PC-3 (cell line): ENCODE measurements at regions not wholly inside any gene's neighbourhood (a gene's known extent, or its start where the extent isn't known, plus 50 kb on each side); places are given as distances from the start of the nearest gene placed in this dataset.

Experiments
- EZH2 ChIP-seq: fragments of 300-600 bp; sonication (generic); IDR thresholded peaks from one replicate; pipeline ENCODE4 v1.6.1; 2017; ENCODE audit warnings: antibody characterized with exemption, mild to moderate bottlenecking, low read length; ENCODE audit not compliant: unreplicated experiment
- TF ChIP-seq, protein P1 (sequence below): fragments of 300-600 bp; sonication (generic); conservative IDR thresholded peaks from 2 replicates; pipeline ENCODE4 v1.5.1; 2017; ENCODE audit warnings: antibody characterized with exemption, low read depth, mild to moderate bottlenecking, low read length

DNA sequence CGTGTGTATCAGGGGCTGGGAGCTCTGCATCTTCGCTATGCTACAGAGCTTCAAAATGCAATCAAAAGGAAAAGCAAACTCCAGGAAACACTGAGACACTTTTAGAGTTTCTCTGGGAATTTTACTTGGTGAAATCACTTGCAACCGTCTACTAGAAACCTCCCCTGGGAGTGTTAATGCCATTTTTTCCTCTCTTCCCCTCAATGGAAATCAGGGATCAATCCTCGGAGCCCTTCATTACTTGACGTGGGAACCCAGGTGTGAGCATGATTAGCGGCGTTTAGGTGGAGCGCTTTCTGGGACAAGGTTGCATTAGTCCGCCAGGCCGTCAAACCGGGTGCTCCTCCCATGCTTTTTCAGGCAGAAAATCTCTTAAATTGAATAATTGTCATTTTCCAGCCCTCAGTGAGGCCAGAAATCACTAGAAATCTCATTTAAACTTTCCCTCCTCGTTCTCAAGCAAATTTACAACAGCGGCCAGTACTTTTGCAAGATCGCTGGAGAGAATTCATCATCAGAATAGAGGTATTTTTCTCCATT lies 191.3 kb downstream of the IRX1 start:
- TF ChIP-seq, protein P1, sequence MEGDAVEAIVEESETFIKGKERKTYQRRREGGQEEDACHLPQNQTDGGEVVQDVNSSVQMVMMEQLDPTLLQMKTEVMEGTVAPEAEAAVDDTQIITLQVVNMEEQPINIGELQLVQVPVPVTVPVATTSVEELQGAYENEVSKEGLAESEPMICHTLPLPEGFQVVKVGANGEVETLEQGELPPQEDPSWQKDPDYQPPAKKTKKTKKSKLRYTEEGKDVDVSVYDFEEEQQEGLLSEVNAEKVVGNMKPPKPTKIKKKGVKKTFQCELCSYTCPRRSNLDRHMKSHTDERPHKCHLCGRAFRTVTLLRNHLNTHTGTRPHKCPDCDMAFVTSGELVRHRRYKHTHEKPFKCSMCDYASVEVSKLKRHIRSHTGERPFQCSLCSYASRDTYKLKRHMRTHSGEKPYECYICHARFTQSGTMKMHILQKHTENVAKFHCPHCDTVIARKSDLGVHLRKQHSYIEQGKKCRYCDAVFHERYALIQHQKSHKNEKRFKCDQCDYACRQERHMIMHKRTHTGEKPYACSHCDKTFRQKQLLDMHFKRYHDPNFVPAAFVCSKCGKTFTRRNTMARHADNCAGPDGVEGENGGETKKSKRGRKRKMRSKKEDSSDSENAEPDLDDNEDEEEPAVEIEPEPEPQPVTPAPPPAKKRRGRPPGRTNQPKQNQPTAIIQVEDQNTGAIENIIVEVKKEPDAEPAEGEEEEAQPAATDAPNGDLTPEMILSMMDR = no peak
- TF ChIP-seq EZH2 = no peak
